DND-41 (cell line): ENCODE measurements at regions not wholly inside any gene's neighbourhood (a gene's known extent, or its start where the extent isn't known, plus 50 kb on each side); places are given as distances from the start of the nearest gene placed in this dataset.

Experiments used
- ATAC-seq: fragments of 200-7000 bp; cut with Tn5 transposase; 3 replicates; pipeline ENCODE4 v1.9.1; 2021; ENCODE audit warnings: low read depth; ENCODE audit not compliant: insufficient read depth
- DNase-seq: peaks from one replicate; pipeline ENCODE4 v3.0.0-alpha.2; 2020
- H2AFZ ChIP-seq: 2 replicates; pipeline ENCODE4 v1.6.0; 2012; ENCODE audit warnings: low read depth, low read length
- H3K27ac ChIP-seq: 2 replicates; pipeline ENCODE4 v1.5.1; 2012; ENCODE audit warnings: low read length, inconsistent platforms
- H3K27me3 ChIP-seq: fragments of 200-600 bp; sonication (generic); 2 replicates; pipeline ENCODE4 v1.6.0; 2012; ENCODE audit warnings: low read length, mild to moderate bottlenecking, inconsistent platforms; ENCODE audit not compliant: insufficient read depth, poor library complexity
- H3K36me3 ChIP-seq: 2 replicates; pipeline ENCODE4 v1.5.1; 2012; ENCODE audit warnings: low read length, inconsistent platforms; ENCODE audit not compliant: insufficient read depth
- H3K4me1 ChIP-seq: 2 replicates; pipeline ENCODE4 v1.5.1; 2012; ENCODE audit warnings: mild to moderate bottlenecking, low read length; ENCODE audit not compliant: insufficient read depth
- H3K4me2 ChIP-seq: 2 replicates; pipeline ENCODE4 v1.6.0; 2012; ENCODE audit warnings: mild to moderate bottlenecking, moderate library complexity, low read length, inconsistent platforms; ENCODE audit not compliant: insufficient read depth
- H3K4me3 ChIP-seq, 2 experiments: fragments of 200-600 bp in 1 of 2; shearing (Covaris generic) in 1 of 2; 2 replicates each; pipeline ENCODE4 v1.5.1; 2012 to 2016; ENCODE audit warnings: inconsistent platforms in 2 of 2, low read length in 2 of 2, mild to moderate bottlenecking in 2 of 2, low read depth in 1 of 2, moderate library complexity in 1 of 2
- H3K79me2 ChIP-seq: 2 replicates; pipeline ENCODE4 v1.6.0; 2012; ENCODE audit warnings: low read length, inconsistent platforms; ENCODE audit not compliant: insufficient read depth
- H3K9ac ChIP-seq: 2 replicates; pipeline ENCODE4 v1.6.0; 2012; ENCODE audit warnings: low read depth, mild to moderate bottlenecking, inconsistent platforms, low read length, moderate library complexity
- H3K9me3 ChIP-seq: 2 replicates; pipeline ENCODE4 v1.5.1; 2012; ENCODE audit warnings: low read length, moderate library complexity, mild to moderate bottlenecking, inconsistent platforms; ENCODE audit not compliant: insufficient read depth, severe bottlenecking
- H4K20me1 ChIP-seq: 2 replicates; pipeline ENCODE4 v1.6.0; 2012; ENCODE audit warnings: low read length; ENCODE audit not compliant: insufficient read depth
- EZH2 ChIP-seq: IDR thresholded peaks from 3 replicates; pipeline ENCODE4 v1.6.1; 2012; ENCODE audit warnings: borderline replicate concordance, low read depth, mild to moderate bottlenecking, moderate library complexity, low read length, inconsistent platforms; ENCODE audit not compliant: severe bottlenecking
- TF ChIP-seq, protein P1 (sequence below): IDR thresholded peaks from 2 replicates; pipeline ENCODE4 v1.5.1; 2012; ENCODE audit warnings: borderline replicate concordance, low read length, moderate library complexity, mild to moderate bottlenecking; ENCODE audit not compliant: poor library complexity, severe bottlenecking; ENCODE audit errors: extremely low read depth

DNA sequence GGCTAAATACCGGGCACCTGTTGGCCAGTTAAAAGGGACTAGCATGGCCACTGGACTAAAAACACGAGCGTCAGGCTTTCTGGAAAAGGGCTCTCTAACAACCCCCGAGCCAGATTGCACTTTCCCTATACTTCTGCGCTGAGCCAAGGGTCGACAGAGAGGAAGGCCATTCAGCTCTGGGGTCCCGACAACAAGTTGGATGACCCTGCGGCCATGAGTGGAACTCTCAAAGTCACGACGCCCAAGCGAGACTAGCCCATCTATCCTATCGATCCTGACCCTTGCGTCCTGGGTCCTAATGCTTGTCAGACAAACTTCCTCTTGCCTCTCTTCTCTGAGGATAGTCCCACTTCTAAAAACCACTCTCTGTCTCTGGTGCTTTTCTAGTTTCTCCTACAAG is 99.9 kb upstream of the PRDX6 start:
- no peak overlapping the region for H3K27ac ChIP-seq
- ATAC-seq, result no peak

DNA sequence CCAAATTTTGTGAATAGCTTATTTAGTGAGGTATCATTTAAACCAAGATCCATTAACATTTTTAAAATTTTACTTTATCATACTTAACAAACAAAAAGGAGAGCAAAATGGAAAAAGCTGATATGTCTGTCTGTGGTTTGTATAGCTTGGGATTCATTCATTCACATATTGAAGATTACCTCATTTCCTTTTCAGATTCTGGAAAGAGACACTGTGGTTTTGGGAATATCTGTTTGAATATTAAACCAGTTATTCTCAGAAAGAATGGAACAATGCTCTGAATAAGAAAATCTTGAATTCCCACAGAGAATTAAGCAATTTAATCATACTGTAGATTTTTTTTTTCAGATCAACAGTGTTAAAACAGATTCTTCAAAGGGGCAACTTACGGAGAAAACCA is 93.8 kb upstream of the PRDX6 start:
- Histone ChIP-seq H3K27me3 (no peaks in the 10 kb centered on the region), H3K9ac (no peak overlapping the region), H3K4me3 (no peak overlapping the region), H3K36me3 (no peaks in the 10 kb centered on the region), H4K20me1 (no peaks in the 10 kb centered on the region), H3K79me2 (no peaks in the 10 kb centered on the region), H2AFZ (no peak overlapping the region), H3K4me2 (no peak overlapping the region), H3K27ac (no peak overlapping the region), H3K9me3 (no peaks in the 10 kb centered on the region), H3K4me1 (no peaks in the 10 kb centered on the region)
- no peak for TF ChIP-seq EZH2
- TF ChIP-seq, protein P1, sequence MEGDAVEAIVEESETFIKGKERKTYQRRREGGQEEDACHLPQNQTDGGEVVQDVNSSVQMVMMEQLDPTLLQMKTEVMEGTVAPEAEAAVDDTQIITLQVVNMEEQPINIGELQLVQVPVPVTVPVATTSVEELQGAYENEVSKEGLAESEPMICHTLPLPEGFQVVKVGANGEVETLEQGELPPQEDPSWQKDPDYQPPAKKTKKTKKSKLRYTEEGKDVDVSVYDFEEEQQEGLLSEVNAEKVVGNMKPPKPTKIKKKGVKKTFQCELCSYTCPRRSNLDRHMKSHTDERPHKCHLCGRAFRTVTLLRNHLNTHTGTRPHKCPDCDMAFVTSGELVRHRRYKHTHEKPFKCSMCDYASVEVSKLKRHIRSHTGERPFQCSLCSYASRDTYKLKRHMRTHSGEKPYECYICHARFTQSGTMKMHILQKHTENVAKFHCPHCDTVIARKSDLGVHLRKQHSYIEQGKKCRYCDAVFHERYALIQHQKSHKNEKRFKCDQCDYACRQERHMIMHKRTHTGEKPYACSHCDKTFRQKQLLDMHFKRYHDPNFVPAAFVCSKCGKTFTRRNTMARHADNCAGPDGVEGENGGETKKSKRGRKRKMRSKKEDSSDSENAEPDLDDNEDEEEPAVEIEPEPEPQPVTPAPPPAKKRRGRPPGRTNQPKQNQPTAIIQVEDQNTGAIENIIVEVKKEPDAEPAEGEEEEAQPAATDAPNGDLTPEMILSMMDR, result no peak
- ATAC-seq (no peak), DNase-seq (no peak)

More for the DNA sequence above, 99.9 kb upstream of the PRDX6 start:
- TF ChIP-seq, protein P1, result no peak
- Histone ChIP-seq H3K4me3 (no peak overlapping the region), H2AFZ (no peak overlapping the region), H3K36me3 (no peaks in the 10 kb centered on the region), H3K9ac (no peak overlapping the region), H3K4me2 (no peak overlapping the region), H3K4me1 (no peaks in the 10 kb centered on the region), H3K9me3 (peaks cover 11% of the 10 kb centered on the region), H3K79me2 (no peaks in the 10 kb centered on the region), H4K20me1 (no peaks in the 10 kb centered on the region), H3K27me3 (no peaks in the 10 kb centered on the region)
- no peak for DNase-seq

DNA sequence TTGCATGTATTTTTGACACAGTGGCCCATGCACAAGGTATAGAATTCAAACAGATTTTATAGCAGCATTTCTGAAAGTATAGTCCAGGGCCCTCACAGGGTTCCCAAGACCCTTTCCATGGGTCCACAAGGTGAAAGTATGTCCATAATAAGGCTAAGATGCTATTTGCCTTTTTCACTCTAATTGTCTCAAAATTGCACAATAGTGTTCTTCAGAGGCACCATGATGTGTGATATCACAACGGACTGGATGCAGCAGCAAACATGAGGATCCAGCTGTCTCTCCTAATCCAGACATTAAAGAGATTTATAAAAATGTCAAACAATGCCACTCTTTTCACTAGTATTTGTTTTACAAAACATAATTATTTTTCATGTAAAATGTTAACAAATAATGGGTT is 88.8 kb upstream of the PRDX6 start:
- no peak overlapping the region for H3K4me3 ChIP-seq
- TF ChIP-seq, protein P1, result no peak
- no peak for TF ChIP-seq EZH2
- H3K27ac ChIP-seq, result no peak overlapping the region
- no peaks in the 10 kb centered on the region for H3K27me3 ChIP-seq
- H3K9ac ChIP-seq, result no peak overlapping the region
- H3K9me3 ChIP-seq, result no peaks in the 10 kb centered on the region
- no peak overlapping the region for H3K4me2 ChIP-seq
- H2AFZ ChIP-seq, result no peak overlapping the region
- ATAC-seq (no peak), DNase-seq (no peak)
- H3K4me1 ChIP-seq, result no peaks in the 10 kb centered on the region
- no peaks in the 10 kb centered on the region for H3K79me2 ChIP-seq
- no peaks in the 10 kb centered on the region for H3K36me3 ChIP-seq
- no peaks in the 10 kb centered on the region for H4K20me1 ChIP-seq
